ENCODE measurements at regions not wholly inside any gene's neighbourhood (a gene's known extent, or its start where the extent isn't known, plus 50 kb on each side); places are given as distances from the start of the nearest gene placed in this dataset.

GRCh38 chr4:14877246-14878225 is 124.7 kb upstream of the CPEB2 start:
- in situ Hi-C loops (cut with HindIII; ENCODE audit: low pct_ligation_motif_present, low pct_unique_long_range_greater_than_20kb, low sequenced_read_pairs) = no loop called here
- DNase-seq = no peak

DNA sequence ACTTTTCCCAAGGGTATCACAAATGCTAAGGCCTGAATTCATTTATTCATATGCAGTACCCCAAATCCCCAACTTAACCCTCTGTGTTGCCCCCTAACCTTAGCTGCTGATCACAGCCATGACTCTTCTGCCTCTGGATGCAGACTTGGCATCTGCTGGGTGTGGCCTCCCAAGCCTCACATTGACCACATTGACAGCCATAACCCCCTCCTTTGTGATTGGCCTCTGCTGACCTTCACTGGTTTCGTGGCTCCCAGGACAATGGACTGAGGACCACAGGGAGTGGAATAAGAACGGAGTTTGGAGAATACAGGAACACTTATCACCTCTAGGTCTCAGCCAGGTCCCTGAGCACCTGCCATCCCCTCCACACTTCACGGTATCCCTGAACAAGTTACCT is 123.6 kb upstream of the CPEB2 start:
- in situ Hi-C loops (cut with HindIII; ENCODE audit: low pct_ligation_motif_present, low pct_unique_long_range_greater_than_20kb, low sequenced_read_pairs) = no loop called here
- DNase-seq = no peak

- in situ Hi-C loops (cut with HindIII; ENCODE audit: low pct_ligation_motif_present, low pct_unique_long_range_greater_than_20kb, low sequenced_read_pairs) = no loop called here
- DNase-seq = no peak
These were observed 122.6 kb upstream of the CPEB2 start for GRCh38 chr4:14879683-14880082.

DNA sequence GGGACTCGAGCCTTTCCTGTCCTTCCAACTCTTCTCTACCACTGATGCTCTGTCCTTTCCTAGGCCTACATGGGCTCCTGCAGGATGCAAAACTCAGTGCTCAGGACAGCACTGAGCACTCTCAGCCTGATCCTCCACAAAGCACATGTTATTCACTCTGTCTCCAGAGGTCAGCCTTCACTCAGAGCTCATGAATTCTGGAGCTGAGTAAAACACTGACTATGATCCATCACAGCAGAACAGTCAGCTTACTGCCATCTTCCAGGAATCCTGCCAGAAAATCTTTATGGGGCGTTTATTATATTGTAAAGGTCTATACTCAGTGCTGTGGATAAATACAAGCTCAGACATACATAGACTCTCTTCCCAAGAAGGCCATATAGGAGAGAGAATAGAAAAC is 121.5 kb upstream of the CPEB2 start:
- in situ Hi-C loops (cut with HindIII; ENCODE audit: low pct_ligation_motif_present, low pct_unique_long_range_greater_than_20kb, low sequenced_read_pairs) = no loop called here
- DNase-seq = no peak

DNA sequence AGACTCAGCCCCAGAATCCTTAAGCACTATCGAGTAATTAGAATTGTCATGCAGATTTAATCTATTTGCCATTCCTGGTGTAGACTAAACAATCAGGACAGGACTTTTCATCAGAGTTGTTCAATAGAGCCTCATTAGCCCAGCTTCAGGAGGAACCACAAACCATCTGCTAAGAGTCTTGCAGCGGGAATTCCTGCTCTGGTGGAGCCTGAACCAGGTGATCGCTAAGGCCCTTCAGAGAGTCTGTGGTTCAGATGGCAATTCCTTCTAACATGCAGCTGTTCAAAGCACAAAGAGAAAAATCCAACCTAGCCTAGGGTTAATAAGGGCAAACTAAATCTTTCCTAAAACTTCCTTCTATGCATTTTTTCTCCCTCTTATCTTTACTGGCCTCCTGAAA is 119.1 kb upstream of the CPEB2 start:
- in situ Hi-C loops (cut with HindIII; ENCODE audit: low pct_ligation_motif_present, low pct_unique_long_range_greater_than_20kb, low sequenced_read_pairs) = no loop called here
- DNase-seq = no peak

DNA sequence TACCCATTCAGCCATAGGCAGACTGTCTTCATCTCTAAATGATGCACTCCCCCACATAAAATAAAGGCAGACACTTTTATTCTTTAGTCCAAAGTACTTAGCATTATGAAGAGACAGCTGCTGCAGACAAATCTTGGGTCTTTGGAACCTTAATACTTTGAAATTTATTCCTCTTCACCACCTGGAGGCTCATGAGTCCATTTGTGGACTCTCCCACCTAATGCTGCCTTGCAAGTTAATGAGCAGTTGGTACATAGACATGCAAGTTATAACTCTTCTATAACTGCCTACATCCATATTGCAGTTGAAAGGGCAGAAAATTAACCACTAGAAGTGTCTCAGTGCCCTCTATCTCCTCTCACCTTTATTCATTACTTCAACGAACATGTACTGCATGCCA is 118.6 kb upstream of the CPEB2 start:
- in situ Hi-C loops (cut with HindIII; ENCODE audit: low pct_ligation_motif_present, low pct_unique_long_range_greater_than_20kb, low sequenced_read_pairs) = no loop called here

DNA sequence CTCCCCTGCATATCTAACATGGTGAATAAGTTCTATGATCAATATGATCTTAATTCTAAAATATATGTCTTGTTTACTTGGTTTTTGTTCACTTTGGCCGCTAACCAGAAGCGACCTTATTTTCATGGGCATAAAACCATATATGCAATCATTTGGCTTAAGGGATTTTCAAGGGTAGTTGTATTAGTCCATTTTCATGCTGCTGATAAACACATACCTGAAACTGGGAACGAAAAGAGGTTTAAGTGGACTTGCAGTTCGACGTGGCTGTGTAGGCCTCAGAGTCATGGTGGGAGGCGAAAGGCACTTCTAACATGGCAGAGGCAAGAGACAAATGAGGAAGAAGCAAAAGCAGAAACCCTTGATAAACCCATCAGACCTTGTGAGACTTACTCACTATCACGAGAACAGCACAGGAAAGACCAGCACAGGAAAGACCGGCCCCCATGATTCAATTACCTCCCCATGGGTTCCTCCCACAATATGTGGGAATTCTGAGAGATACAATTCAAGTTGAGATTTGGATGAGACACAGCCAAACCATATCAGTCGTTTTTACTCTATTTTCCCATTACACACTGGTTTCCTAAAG is 114.3 kb upstream of the CPEB2 start:
- in situ Hi-C loops (cut with HindIII; ENCODE audit: low pct_ligation_motif_present, low pct_unique_long_range_greater_than_20kb, low sequenced_read_pairs) = no loop called here

More for the DNA sequence above, 118.6 kb upstream of the CPEB2 start:
- DNase-seq = no peak

GRCh38 chr4:14888790-14889572 is 113.3 kb upstream of the CPEB2 start:
- no peak for DNase-seq
- in situ Hi-C loops (cut with HindIII; ENCODE audit: low pct_ligation_motif_present, low pct_unique_long_range_greater_than_20kb, low sequenced_read_pairs) = no loop called here

More for the DNA sequence above, 114.3 kb upstream of the CPEB2 start:
- no peak for DNase-seq

DNA sequence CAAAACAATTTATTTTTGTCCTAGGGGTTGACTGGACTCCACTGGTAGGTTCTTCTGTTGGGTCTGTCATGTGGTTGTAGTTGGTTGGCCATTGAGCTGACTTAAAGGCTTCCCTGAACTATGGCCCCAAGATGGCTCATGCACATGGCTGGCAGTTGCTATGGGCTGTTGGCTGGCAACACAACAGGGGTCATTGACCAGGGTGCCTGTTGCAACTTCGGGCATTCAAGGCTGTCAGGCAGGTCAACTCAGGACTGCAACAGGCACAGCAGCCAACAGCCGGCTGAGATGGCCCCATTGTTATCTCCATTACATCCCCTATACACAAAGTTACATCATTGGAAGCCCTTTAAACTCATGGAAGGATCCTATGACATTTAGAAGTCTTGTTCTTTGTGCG is 109.7 kb upstream of the CPEB2 start:
- in situ Hi-C loops (cut with HindIII; ENCODE audit: low pct_ligation_motif_present, low pct_unique_long_range_greater_than_20kb, low sequenced_read_pairs) = no loop called here
- no peak for DNase-seq

DNA sequence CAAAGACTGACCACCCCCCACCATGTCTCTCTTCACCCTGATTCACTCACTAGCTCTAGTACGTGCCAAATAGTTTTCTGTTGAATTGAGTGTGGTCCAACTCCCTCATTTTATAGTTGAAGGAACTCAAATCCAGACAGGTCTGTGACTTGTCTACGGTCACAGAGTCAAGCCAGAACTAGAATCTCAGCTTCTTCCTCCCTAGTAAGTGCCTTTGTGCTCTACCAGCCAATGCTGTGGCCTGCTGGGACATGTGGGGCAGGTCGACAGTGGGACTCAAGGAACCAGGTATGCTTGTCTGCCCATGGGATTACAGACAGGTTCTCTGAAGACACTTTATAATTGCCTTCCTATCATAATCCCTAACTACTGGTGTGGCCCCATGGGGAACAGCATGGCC is 108.6 kb upstream of the CPEB2 start:
- in situ Hi-C loops (cut with HindIII; ENCODE audit: low pct_ligation_motif_present, low pct_unique_long_range_greater_than_20kb, low sequenced_read_pairs) = no loop called here

GRCh38 chr4:14894392-14895292 is 107.6 kb upstream of the CPEB2 start:
- no peak for DNase-seq
- in situ Hi-C loops (cut with HindIII; ENCODE audit: low pct_ligation_motif_present, low pct_unique_long_range_greater_than_20kb, low sequenced_read_pairs) = no loop called here

More for the DNA sequence above, 108.6 kb upstream of the CPEB2 start:
- no peak for DNase-seq

DNA sequence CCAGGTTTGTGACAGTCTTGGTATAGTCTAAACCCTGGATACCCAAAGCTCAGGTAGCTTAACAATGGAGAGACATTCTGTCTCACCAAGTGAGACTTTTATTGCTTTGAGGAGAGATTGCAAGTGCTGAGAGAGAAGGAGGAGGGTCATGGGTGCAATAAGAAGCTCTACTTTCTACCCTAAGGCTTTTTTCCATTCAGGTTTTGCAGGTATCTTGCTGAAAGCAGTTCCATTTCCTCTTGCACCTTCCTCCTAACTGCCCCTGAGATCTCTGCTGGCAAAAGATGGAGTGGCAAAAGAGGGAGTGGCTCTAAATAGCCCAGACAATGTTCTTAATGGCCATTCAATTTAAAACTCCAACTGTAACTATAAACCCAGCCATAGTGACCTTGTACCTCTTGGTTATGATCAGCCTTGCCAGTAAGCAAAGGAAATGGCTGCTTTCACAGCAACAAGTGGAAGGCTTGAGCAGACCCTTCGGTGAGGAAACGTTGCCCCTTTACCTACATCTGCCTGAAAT is 105.6 kb upstream of the CPEB2 start:
- DNase-seq = no peak
- in situ Hi-C loops (cut with HindIII; ENCODE audit: low pct_ligation_motif_present, low pct_unique_long_range_greater_than_20kb, low sequenced_read_pairs) = no loop called here

DNA sequence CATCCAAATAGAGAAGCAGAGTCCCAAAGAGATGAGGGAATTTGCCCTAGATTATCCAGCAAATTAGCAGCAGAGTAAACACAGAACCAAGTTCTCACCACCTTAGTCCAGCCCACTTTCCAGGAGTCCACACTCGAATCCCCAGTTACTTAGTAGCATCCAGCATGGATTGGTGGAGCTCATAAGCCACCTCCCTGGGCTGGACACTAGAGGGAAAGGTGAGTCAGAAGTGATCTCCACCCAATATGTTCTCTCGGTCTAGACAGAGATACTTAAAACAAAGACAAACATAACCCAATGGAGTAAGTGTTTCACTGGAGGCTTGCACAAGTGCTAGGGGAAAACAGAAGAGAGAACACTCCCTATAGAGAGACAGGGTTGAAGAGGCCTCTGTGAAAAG is 105.1 kb upstream of the CPEB2 start:
- in situ Hi-C loops (cut with HindIII; ENCODE audit: low pct_ligation_motif_present, low pct_unique_long_range_greater_than_20kb, low sequenced_read_pairs) = no loop called here
- DNase-seq = no peak

- in situ Hi-C loops (cut with HindIII; ENCODE audit: low pct_ligation_motif_present, low pct_unique_long_range_greater_than_20kb, low sequenced_read_pairs) = no loop called here
- no peak for DNase-seq
These were observed 103.3 kb upstream of the CPEB2 start for GRCh38 chr4:14898989-14899388.

GRCh38 chr4:14902342-14902741 is 99.9 kb upstream of the CPEB2 start:
- in situ Hi-C loops (cut with HindIII; ENCODE audit: low pct_ligation_motif_present, low pct_unique_long_range_greater_than_20kb, low sequenced_read_pairs) = no loop called here
- DNase-seq = no peak

DNA sequence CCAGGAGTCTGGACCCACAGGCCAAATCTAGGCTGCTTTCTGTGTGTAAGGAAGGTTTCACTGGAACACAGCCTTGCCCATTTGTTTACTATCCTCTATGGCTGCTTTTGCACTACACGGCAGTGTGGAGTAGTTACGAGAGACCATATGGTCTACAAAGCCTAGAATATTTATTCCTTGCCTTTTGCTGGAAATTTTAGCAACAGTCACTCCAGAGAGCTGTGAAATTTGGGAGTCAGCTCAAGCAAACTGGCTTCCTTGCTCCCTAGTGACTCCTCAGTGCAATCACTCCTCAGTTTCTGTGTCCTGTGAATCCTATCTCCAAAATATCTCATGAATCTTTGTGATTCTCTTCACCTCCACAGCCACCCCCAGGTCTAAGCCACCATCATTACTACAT is 99.0 kb upstream of the CPEB2 start:
- no peak for DNase-seq
- in situ Hi-C loops (cut with HindIII; ENCODE audit: low pct_ligation_motif_present, low pct_unique_long_range_greater_than_20kb, low sequenced_read_pairs) = no loop called here

GRCh38 chr4:14906805-14907204 is 95.5 kb upstream of the CPEB2 start:
- no peak for DNase-seq
- in situ Hi-C loops (cut with HindIII; ENCODE audit: low pct_ligation_motif_present, low pct_unique_long_range_greater_than_20kb, low sequenced_read_pairs) = no loop called here

DNA sequence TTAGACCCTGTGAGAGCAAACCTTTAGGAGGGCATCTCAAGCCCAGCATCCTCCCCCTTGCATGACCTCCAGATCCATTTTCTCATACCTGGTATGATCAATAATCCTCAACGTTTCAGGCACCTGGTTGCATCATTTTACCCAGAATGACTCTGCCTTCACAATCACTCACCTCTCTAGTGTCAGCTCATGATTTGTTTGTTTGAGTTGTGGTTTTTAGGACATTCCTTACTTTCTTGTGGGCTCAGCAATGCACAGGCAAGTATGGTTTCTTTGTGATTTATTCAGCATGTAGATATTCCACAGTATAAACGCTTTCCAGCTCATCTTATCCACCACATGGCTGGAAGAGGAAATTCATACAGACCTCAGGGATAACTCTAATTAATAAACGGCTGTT is 93.6 kb upstream of the CPEB2 start:
- in situ Hi-C loops (cut with HindIII; ENCODE audit: low pct_ligation_motif_present, low pct_unique_long_range_greater_than_20kb, low sequenced_read_pairs) = no loop called here
- DNase-seq = no peak

Measured in ACHN (cell line).